Retinal pigment epithelial cell (primary cell): ENCODE measurements at regions not wholly inside any gene's neighbourhood (a gene's known extent, or its start where the extent isn't known, plus 50 kb on each side); places are given as distances from the start of the nearest gene placed in this dataset.
A peak's percentile ranks its signal among the peaks of the same experiment; 100 is the strongest.

Experiments used
- DNase-seq: peaks from one replicate; pipeline ENCODE4 v3.0.0-alpha.2; 2010; ENCODE audit warnings: low read depth
- H3K4me3 ChIP-seq: 2 replicates; pipeline ENCODE4 v1.5.1; 2011; ENCODE audit warnings: mild to moderate bottlenecking, low read length, control low read depth, moderate library complexity
- CTCF ChIP-seq: conservative IDR thresholded peaks from 2 replicates; pipeline ENCODE4 v1.5.1; 2011; ENCODE audit warnings: low read depth, low read length, control low read depth, inconsistent platforms

GRCh38 chr4:159443975-159444374 lies 341.1 kb downstream of the RAPGEF2 start:
- TF ChIP-seq CTCF, result no peak
- DNase-seq, result no peak
- no peak overlapping the region for H3K4me3 ChIP-seq

GRCh38 chr4:159444678-159445077 lies 341.8 kb downstream of the RAPGEF2 start:
- peak; percentile 21 for TF ChIP-seq CTCF
- no peak for DNase-seq

GRCh38 chr4:159445692-159446091 lies 342.8 kb downstream of the RAPGEF2 start:
- no peak for DNase-seq
- no peak overlapping the region for H3K4me3 ChIP-seq
- TF ChIP-seq CTCF, result no peak

More at GRCh38 chr4:159444678-159445077, 341.8 kb downstream of the RAPGEF2 start:
- H3K4me3 ChIP-seq, result no peak overlapping the region

GRCh38 chr4:159446266-159446976 lies 343.5 kb downstream of the RAPGEF2 start:
- peak; percentile 96 for TF ChIP-seq CTCF
- DNase-seq, result no peak
- no peak overlapping the region for H3K4me3 ChIP-seq

- DNase-seq, result no peak
- no peak for TF ChIP-seq CTCF
- no peak overlapping the region for H3K4me3 ChIP-seq
Observed at GRCh38 chr4:159447296-159447695, 344.4 kb downstream of the RAPGEF2 start.

- H3K4me3 ChIP-seq, result no peak overlapping the region
- no peak for DNase-seq
- no peak for TF ChIP-seq CTCF
Observed at GRCh38 chr4:159451006-159451405, 348.1 kb downstream of the RAPGEF2 start.

GRCh38 chr4:159455675-159456237 lies 352.9 kb downstream of the RAPGEF2 start:
- TF ChIP-seq CTCF, result peak; percentile 85
- no peak for DNase-seq
- H3K4me3 ChIP-seq, result no peak overlapping the region
